Suprapubic skin (tissue), 4 donors: ENCODE measurements at regions not wholly inside any gene's neighbourhood (a gene's known extent, or its start where the extent isn't known, plus 50 kb on each side); places are given as distances from the start of the nearest gene placed in this dataset.

Source experiments
- POLR2A ChIP-seq, 2 donors: fragments of 450-650 bp; IDR thresholded peaks; one replicate each; pipeline ENCODE4 v1.6.1; 2017; ENCODE audit warnings: antibody characterized with exemption in 2 of 2, mild to moderate bottlenecking in 2 of 2, moderate library complexity in 2 of 2
- POLR2AphosphoS5 ChIP-seq, 3 donors: sonication (generic); formaldehyde crosslinking; IDR thresholded peaks; one replicate each; pipeline ENCODE4 v1.6.1; 2017; ENCODE audit warnings: antibody characterized with exemption in 3 of 3
- TF ChIP-seq, protein P1 (sequence below), 2 donors: fragments of 200-600 bp in 1 of 2; fragments of 450-650 bp in 1 of 2; sonication (generic) in 1 of 2; IDR thresholded peaks; one replicate each; pipeline ENCODE4 v1.5.1; 2016 to 2019; ENCODE audit warnings: antibody characterized with exemption in 2 of 2, mild to moderate bottlenecking in 1 of 2, moderate library complexity in 1 of 2

DNA sequence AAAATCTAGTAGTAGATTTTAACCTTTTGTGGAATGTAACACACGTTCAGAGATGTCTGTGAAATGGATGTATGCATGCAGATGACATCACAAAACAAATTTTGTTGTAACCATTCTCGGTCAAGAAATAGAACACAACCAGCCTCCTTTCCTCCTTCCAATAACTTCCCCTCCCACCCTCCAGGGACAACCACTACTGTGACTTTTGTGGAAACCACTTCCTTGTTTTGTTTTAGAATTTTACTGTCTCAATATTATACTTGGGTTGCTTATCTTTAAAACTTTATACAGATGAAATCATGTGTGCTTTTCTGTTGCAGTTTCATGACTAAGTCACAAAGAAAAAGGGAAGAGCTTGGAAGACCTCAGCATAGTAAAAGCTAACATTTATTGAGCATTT, 189.4 kb upstream of the NCAM1 start:
- TF ChIP-seq, protein P1, sequence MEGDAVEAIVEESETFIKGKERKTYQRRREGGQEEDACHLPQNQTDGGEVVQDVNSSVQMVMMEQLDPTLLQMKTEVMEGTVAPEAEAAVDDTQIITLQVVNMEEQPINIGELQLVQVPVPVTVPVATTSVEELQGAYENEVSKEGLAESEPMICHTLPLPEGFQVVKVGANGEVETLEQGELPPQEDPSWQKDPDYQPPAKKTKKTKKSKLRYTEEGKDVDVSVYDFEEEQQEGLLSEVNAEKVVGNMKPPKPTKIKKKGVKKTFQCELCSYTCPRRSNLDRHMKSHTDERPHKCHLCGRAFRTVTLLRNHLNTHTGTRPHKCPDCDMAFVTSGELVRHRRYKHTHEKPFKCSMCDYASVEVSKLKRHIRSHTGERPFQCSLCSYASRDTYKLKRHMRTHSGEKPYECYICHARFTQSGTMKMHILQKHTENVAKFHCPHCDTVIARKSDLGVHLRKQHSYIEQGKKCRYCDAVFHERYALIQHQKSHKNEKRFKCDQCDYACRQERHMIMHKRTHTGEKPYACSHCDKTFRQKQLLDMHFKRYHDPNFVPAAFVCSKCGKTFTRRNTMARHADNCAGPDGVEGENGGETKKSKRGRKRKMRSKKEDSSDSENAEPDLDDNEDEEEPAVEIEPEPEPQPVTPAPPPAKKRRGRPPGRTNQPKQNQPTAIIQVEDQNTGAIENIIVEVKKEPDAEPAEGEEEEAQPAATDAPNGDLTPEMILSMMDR (IDR thresholded peaks at IDR 0.05) = no peak
- no peak for TF ChIP-seq POLR2A (IDR thresholded peaks at IDR 0.05)
- TF ChIP-seq POLR2AphosphoS5 (IDR thresholded peaks at IDR 0.05) = no peak
